Embryonic facial prominence (tissue), 1 donor: ENCODE measurements at regions not wholly inside any gene's neighbourhood (a gene's known extent, or its start where the extent isn't known, plus 50 kb on each side); places are given as distances from the start of the nearest gene placed in this dataset.
"Not testable (repeated sequence)": the region's sequence is repeated elsewhere in the genome, so short reads cannot be mapped to it uniquely, and the experiment has no call there.

Source experiments
- DNase-seq: peaks from one replicate; pipeline ENCODE4 v3.0.0-alpha.2; 2016; ENCODE audit errors: extremely low spot score

- DNase-seq: not testable (repeated sequence)
Measured at GRCh38 chr10:78681986-78682385, 386.8 kb upstream of the ZMIZ1 start.

- DNase-seq: no peak
Measured at GRCh38 chr10:78684947-78685346, 383.8 kb upstream of the ZMIZ1 start.

- DNase-seq: no peak
Measured at GRCh38 chr10:78685466-78686103, 383.2 kb upstream of the ZMIZ1 start.

- DNase-seq: no peak
Measured at GRCh38 chr10:78686444-78687060, 382.2 kb upstream of the ZMIZ1 start.

- DNase-seq: no peak
Measured at GRCh38 chr10:78687626-78688025, 381.1 kb upstream of the ZMIZ1 start.

GRCh38 chr10:78688230-78688900 lies 380.4 kb upstream of the ZMIZ1 start:
- no peak for DNase-seq

GRCh38 chr10:78688901-78689583 lies 379.7 kb upstream of the ZMIZ1 start:
- DNase-seq: peak; percentile 69

- no peak for DNase-seq
Measured at GRCh38 chr10:78689584-78689935, 379.2 kb upstream of the ZMIZ1 start.

- DNase-seq: no peak
Measured at GRCh38 chr10:78690354-78691111, 378.2 kb upstream of the ZMIZ1 start.

GRCh38 chr10:78691301-78692030 lies 377.3 kb upstream of the ZMIZ1 start:
- no peak for DNase-seq

- no peak for DNase-seq
Measured at GRCh38 chr10:78692071-78692470, 376.7 kb upstream of the ZMIZ1 start.

- DNase-seq: no peak
Measured at GRCh38 chr10:78695846-78696245, 372.9 kb upstream of the ZMIZ1 start.

- no peak for DNase-seq
Measured at GRCh38 chr10:78696791-78697395, 371.9 kb upstream of the ZMIZ1 start.

- DNase-seq: no peak
Measured at GRCh38 chr10:78699971-78700370, 368.8 kb upstream of the ZMIZ1 start.

GRCh38 chr10:78700413-78700812 lies 368.4 kb upstream of the ZMIZ1 start:
- DNase-seq: no peak

- no peak for DNase-seq
Measured at GRCh38 chr10:78700816-78701520, 367.8 kb upstream of the ZMIZ1 start.

GRCh38 chr10:78702186-78702585 lies 366.6 kb upstream of the ZMIZ1 start:
- DNase-seq: no peak

GRCh38 chr10:78702876-78703275 lies 365.9 kb upstream of the ZMIZ1 start:
- DNase-seq: no peak

- DNase-seq: no peak
Measured at GRCh38 chr10:78703593-78703992, 365.2 kb upstream of the ZMIZ1 start.

- no peak for DNase-seq
Measured at GRCh38 chr10:78706256-78706655, 362.5 kb upstream of the ZMIZ1 start.
